GM21526 (cell line): ENCODE measurements at regions not wholly inside any gene's neighbourhood (a gene's known extent, or its start where the extent isn't known, plus 50 kb on each side); places are given as distances from the start of the nearest gene placed in this dataset.

Experiments
- ATAC-seq: cut with Tn5 transposase; IDR thresholded peaks from one replicate; pipeline ENCODE4 v1.9.1; 2021; ENCODE audit warnings: moderate library complexity; ENCODE audit not compliant: unreplicated experiment, low FRiP score

GRCh38 chr16:72371307-72372086, 199.5 kb upstream of the PMFBP1 start:
- ATAC-seq: no peak

DNA sequence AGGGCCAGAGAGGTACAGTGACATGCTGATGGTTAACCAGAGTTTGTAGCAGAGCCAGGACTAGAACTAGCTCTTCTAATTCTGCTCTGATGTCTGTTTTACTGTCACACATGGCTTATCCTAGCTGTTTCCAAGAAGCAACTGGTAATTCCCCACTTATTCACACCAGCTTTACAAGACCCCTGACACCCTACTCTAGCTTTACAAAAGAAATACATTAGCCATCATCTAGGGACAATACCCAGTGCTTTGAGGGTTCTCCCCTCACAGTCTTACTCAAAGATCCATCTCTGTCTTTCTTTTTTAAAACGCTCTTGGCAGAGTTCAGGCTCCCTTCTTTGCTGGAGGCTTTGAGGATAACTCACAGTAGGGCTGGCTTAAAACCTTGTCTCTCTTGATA, 197.3 kb upstream of the PMFBP1 start:
- ATAC-seq: no peak

GRCh38 chr16:72367851-72368250, 195.9 kb upstream of the PMFBP1 start:
- no peak for ATAC-seq

- ATAC-seq: no peak
Observed at GRCh38 chr16:72362973-72363372, 191.0 kb upstream of the PMFBP1 start.

DNA sequence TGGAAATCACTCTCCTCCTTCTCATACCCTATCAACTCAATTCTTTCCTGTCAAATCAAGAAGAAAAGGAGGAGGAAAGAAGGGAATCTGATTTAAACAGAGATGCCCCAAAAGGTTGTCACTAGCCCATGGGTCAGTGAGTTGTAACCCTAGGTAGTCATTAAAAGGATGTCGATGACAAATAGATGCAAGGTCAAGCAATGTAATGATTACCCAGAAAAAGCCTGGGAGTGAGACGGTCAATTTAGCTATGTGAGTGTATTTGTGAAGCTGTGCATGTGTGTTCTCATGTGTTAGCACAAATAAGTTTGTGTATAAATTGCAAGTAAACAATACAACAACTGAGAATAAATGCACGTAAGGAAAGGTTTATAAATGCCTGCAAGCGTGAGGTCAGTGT, 190.5 kb upstream of the PMFBP1 start:
- no peak for ATAC-seq

DNA sequence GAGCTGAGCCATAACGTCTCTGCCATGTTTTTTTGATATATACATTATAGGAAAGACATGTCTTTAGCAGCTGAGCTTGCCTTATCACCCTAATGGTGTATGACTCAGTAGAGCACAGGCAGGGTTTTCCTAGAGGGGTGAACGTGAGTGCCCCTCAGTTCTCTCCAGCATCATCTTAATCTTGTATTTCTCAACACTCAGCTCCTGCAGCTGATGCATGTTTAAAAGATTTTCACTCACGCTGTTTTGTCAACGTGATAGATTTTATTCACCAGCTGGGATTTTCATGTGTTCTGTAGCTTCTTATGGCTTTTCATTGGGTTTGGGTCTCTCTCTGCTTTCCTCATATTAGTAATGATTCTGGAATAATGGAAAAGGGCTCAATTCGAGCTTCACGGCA, 186.0 kb upstream of the PMFBP1 start:
- ATAC-seq: no peak

- no peak for ATAC-seq
Observed at GRCh38 chr16:72355561-72355960, 183.6 kb upstream of the PMFBP1 start.

GRCh38 chr16:72349719-72350118, 177.8 kb upstream of the PMFBP1 start:
- ATAC-seq: no peak

GRCh38 chr16:72332926-72333325, 161.0 kb upstream of the PMFBP1 start:
- ATAC-seq: no peak

GRCh38 chr16:72324578-72324977, 152.6 kb upstream of the PMFBP1 start:
- no peak for ATAC-seq

GRCh38 chr16:72317446-72317845, 145.5 kb upstream of the PMFBP1 start:
- no peak for ATAC-seq

- ATAC-seq: no peak
Observed at GRCh38 chr16:72313903-72314302, 141.9 kb upstream of the PMFBP1 start.

DNA sequence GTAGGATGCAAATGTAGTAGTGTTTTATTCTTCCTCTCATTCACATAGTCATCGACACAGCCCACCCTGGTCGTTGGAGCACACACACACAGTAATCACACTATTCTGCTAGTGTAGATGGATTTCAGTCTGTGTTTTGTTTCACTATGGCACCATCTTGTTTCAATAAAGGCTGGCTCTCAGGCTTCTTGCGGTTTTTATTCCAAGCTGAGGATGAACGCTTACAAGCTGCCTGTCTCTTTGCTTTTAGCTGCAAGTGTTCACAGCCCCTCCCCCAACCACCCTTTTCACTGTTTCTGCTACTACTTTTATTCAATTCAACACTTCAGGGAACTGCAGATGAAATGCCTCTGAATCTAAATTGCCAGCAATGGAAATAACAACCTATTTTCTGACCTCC, 140.9 kb upstream of the PMFBP1 start:
- ATAC-seq: no peak

GRCh38 chr16:72311426-72311825, 139.5 kb upstream of the PMFBP1 start:
- ATAC-seq: no peak

- no peak for ATAC-seq
Observed at GRCh38 chr16:72309001-72309400, 137.0 kb upstream of the PMFBP1 start.

GRCh38 chr16:72308396-72308795, 136.4 kb upstream of the PMFBP1 start:
- no peak for ATAC-seq

- ATAC-seq: no peak
Observed at GRCh38 chr16:72302332-72302731, 130.4 kb upstream of the PMFBP1 start.

DNA sequence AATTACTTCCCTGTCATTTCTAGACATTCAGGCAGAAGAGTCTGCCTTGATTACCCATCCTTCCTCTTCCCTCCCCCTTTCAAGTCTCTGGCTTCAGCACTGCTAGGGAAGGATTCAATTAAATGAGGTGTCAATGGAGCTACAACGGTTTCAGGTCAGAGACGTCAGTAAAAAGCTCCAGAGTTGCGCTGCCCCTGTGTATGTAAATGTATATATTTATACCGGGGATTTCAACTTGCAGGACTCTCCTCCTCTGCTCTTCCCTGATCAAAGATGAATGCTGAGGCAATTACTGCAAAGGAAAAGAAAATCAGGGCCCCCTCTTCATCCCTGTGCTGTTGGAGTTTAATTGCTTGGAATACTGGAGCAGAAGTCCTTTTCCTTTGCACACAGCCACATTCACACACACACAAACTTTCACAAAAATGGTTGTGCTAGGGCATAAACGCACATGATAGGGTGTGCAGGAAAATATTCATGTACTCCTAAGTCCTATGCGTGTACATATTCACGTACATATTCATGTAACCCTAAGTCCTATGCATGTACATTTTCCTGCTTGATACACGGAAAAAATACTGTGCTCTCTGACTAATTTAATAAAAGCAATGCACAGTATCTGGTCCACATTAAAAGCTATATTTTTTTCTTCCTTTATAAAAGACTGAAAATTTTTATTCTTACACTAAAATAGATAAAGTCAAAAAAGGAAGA, 129.7 kb upstream of the PMFBP1 start:
- ATAC-seq: no peak

- no peak for ATAC-seq
Observed at GRCh38 chr16:72300892-72301291, 128.9 kb upstream of the PMFBP1 start.

DNA sequence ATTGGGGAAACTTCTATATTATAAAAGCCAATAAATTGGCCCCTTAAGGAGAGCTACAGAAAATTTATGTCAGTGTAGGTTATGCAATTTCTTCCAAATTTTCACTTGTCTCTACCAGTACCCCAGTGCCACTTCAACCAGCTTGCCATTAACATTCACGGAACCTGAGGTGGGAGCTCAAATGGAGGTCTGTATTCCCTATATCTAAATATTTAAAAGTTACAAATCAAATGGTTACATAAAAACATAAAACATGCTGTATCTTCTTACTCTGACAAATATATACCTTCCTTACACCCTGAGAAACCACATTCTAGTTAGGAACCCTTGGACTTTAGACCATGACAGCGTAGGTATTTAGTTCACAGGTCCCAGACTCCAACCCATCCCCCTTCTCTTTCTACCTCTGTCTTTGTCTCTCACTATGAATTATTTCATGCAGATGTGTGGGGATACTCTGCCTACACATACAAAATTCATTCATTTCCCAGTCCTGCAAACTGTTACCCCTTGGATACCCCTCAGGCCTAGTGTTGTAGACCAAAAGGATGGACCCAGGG, 127.8 kb upstream of the PMFBP1 start:
- no peak for ATAC-seq

DNA sequence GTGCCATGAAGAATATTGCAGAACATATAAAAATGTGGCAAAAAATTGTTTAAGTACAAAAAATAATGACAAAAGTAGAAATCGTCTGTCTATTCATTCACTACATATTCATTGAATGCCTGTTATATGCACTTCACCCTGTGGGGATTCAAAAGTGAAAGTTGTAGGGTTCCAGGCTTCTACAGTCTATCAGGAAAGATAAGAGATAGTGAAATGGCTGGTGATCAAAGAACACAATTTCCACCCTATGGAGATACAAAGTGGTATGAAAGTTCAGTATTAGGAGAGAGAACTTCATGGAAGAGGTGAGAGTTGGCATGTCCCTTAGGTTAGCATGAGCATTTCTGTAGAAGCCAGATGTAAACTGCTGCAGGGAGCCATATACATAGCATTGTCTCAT, 127.0 kb upstream of the PMFBP1 start:
- ATAC-seq: no peak

DNA sequence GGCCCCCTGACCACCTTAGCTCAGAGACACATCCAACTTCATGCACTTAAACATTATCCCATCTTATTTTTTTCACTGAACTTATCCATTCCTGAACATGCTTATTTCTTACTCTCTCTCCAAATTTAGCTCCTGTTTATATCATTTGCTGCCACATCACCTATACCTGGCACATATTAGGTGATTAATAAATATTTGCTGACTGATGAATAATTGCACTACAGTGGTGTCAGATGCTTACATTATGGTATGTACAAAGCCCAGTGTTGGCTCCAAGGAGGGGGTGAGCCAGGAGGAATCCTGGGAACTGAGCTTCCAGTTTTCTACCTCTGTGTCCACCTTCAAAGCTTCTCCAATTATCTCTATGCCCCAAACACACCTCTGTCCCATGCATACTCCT, 124.0 kb upstream of the PMFBP1 start:
- no peak for ATAC-seq
